ENCODE measurements at regions not wholly inside any gene's neighbourhood (a gene's known extent, or its start where the extent isn't known, plus 50 kb on each side); places are given as distances from the start of the nearest gene placed in this dataset.
"Not testable (repeated sequence)": the region's sequence is repeated elsewhere in the genome, so short reads cannot be mapped to it uniquely, and the experiment has no call there.

- DNase-seq = no peak
Observed at GRCh38 chr2:167572883-167573619, 674.3 kb downstream of the STK39 start.

- DNase-seq = no peak
Observed at GRCh38 chr2:167570370-167570769, 677.0 kb downstream of the STK39 start.

- DNase-seq = not testable (repeated sequence)
Observed at GRCh38 chr2:167563885-167564619, 675.8 kb downstream of the XIRP2 start.

GRCh38 chr2:167558272-167558991, 670.2 kb downstream of the XIRP2 start:
- DNase-seq = not testable (repeated sequence)

- DNase-seq = no peak
Observed at GRCh38 chr2:167555098-167555720, 666.9 kb downstream of the XIRP2 start.

- no peak for DNase-seq
Observed at GRCh38 chr2:167553635-167554034, 665.4 kb downstream of the XIRP2 start.

- no peak for DNase-seq
Observed at GRCh38 chr2:167551416-167551815, 663.1 kb downstream of the XIRP2 start.

GRCh38 chr2:167550448-167550847, 662.2 kb downstream of the XIRP2 start:
- DNase-seq = no peak

GRCh38 chr2:167548396-167548795, 660.1 kb downstream of the XIRP2 start:
- no peak for DNase-seq

GRCh38 chr2:167544602-167545001, 656.3 kb downstream of the XIRP2 start:
- DNase-seq = no peak

- DNase-seq = no peak
Observed at GRCh38 chr2:167543721-167544120, 655.4 kb downstream of the XIRP2 start.

GRCh38 chr2:167537743-167538142, 649.5 kb downstream of the XIRP2 start:
- no peak for DNase-seq

- no peak for DNase-seq
Observed at GRCh38 chr2:167534443-167534842, 646.2 kb downstream of the XIRP2 start.

- no peak for DNase-seq
Observed at GRCh38 chr2:167524786-167525185, 636.5 kb downstream of the XIRP2 start.

GRCh38 chr2:167510071-167510759, 621.9 kb downstream of the XIRP2 start:
- peak; percentile 63 for DNase-seq

GRCh38 chr2:167509586-167509985, 621.3 kb downstream of the XIRP2 start:
- peak; percentile 92 for DNase-seq

- DNase-seq = no peak
Observed at GRCh38 chr2:167508709-167509108, 620.4 kb downstream of the XIRP2 start.

GRCh38 chr2:167506395-167506794, 618.1 kb downstream of the XIRP2 start:
- DNase-seq = no peak

- no peak for DNase-seq
Observed at GRCh38 chr2:167504695-167505094, 616.4 kb downstream of the XIRP2 start.

- DNase-seq = no peak
Observed at GRCh38 chr2:167504061-167504460, 615.8 kb downstream of the XIRP2 start.

- no peak for DNase-seq
Observed at GRCh38 chr2:167501618-167502017, 613.3 kb downstream of the XIRP2 start.

GRCh38 chr2:167493862-167494261, 605.6 kb downstream of the XIRP2 start:
- DNase-seq = no peak

- no peak for DNase-seq
Observed at GRCh38 chr2:167492486-167492885, 604.2 kb downstream of the XIRP2 start.

Data from NCI-H226 (cell line).